Endodermal cell (in vitro differentiated cells): ENCODE measurements at regions not wholly inside any gene's neighbourhood (a gene's known extent, or its start where the extent isn't known, plus 50 kb on each side); places are given as distances from the start of the nearest gene placed in this dataset.

Experiments
- DNase-seq: peaks from one replicate; pipeline ENCODE4 v3.0.0-alpha.2; 2017
- H3K27ac ChIP-seq: 2 replicates; pipeline ENCODE4 v1.5.1; 2013; ENCODE audit warnings: mild to moderate bottlenecking, low read depth, low read length, moderate library complexity
- H3K27me3 ChIP-seq: 2 replicates; pipeline ENCODE4 v1.6.1; 2013; ENCODE audit warnings: mild to moderate bottlenecking, low read length, moderate library complexity; ENCODE audit not compliant: insufficient read depth, control insufficient read depth, poor library complexity, severe bottlenecking
- H3K36me3 ChIP-seq: 2 replicates; pipeline ENCODE4 v1.7.0; 2013; ENCODE audit warnings: mild to moderate bottlenecking, low read length, moderate library complexity; ENCODE audit not compliant: control insufficient read depth, insufficient read depth
- H3K4me1 ChIP-seq: one replicate; pipeline ENCODE4 v1.7.0; 2013; ENCODE audit warnings: low read length; ENCODE audit not compliant: control insufficient read depth, insufficient read depth
- H3K4me3 ChIP-seq: 2 replicates; pipeline ENCODE4 v1.5.1; 2013; ENCODE audit warnings: mild to moderate bottlenecking, low read length, moderate library complexity
- H3K9ac ChIP-seq: 2 replicates; pipeline ENCODE4 v1.6.1; 2013; ENCODE audit warnings: mild to moderate bottlenecking, low read length, moderate library complexity; ENCODE audit not compliant: poor library complexity, severe bottlenecking; ENCODE audit errors: extremely low read depth
- H3K9me3 ChIP-seq: 2 replicates; pipeline ENCODE4 v1.6.1; 2013; ENCODE audit warnings: mild to moderate bottlenecking, low read length, moderate library complexity; ENCODE audit not compliant: control insufficient read depth
- H3K27ac Mint-ChIP-seq: 2 replicates; pipeline ENCODE4 v1.8.0; 2020; ENCODE audit warnings: mixed read lengths
- H3K27me3 Mint-ChIP-seq: 2 replicates; pipeline ENCODE4 v1.8.0; 2021; ENCODE audit warnings: mild to moderate bottlenecking, mixed read lengths; ENCODE audit not compliant: insufficient read depth
- H3K36me3 Mint-ChIP-seq: 2 replicates; pipeline ENCODE4 v1.8.0; 2020; ENCODE audit warnings: low read depth, mixed read lengths
- H3K4me1 Mint-ChIP-seq: 2 replicates; pipeline ENCODE4 v1.8.0; 2020; ENCODE audit warnings: mixed read lengths
- H3K4me3 Mint-ChIP-seq: 2 replicates; pipeline ENCODE4 v1.8.0; 2020; ENCODE audit warnings: mild to moderate bottlenecking, moderate library complexity, mixed read lengths
- H3K9me3 Mint-ChIP-seq: 2 replicates; pipeline ENCODE4 v1.8.0; 2020; ENCODE audit warnings: mild to moderate bottlenecking, mixed read lengths
- WGBS, 2 experiments: methylation state at CpG; one replicate each; pipeline versions ENCODE4 v1.1.5 to v1.1.7; 2013; ENCODE audit warnings: missing lambda C conversion rate in 2 of 2, mixed read lengths in 1 of 2; ENCODE audit not compliant: insufficient coverage in 1 of 2, insufficient read length in 1 of 2; 5-methylcytosine and 5-hydroxymethylcytosine counted together
- TF ChIP-seq, protein P1 (sequence below): fragments of 200-600 bp; sonication (generic); conservative IDR thresholded peaks from 2 replicates; pipeline ENCODE4 v1.5.0; 2021; ENCODE audit warnings: antibody characterized with exemption, mild to moderate bottlenecking

DNA sequence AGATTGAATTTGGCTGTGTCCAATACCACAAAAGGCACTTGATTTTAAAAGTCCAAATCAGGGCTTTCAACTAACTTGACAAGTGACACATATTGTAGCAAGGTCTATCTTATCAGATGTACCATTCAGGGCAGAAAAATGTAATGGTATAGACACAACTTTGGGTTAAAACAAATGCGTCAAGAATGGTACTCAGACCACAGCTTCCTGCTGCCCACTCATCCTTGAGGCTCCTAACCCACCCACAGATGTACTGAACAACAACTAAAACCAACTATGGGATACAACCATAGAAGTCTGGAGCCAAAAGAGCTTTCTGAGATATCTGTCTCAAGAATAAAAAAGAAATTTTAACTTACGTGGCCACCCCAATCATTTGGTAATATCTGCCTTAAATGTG lies 105.2 kb downstream of the RBM43 start:
- WGBS, 2 experiments, result 81% methylated on average over 2 of the region's 2 CpGs; no CpG with 5 or more reads in 1 of the 2 experiments
- Histone ChIP-seq H3K9me3 (no peaks in the 10 kb centered on the region), H3K4me1 (no peaks in the 10 kb centered on the region), H3K9ac (no peak overlapping the region), H3K27me3 (no peaks in the 10 kb centered on the region), H3K36me3 (no peaks in the 10 kb centered on the region), H3K4me3 (no peak overlapping the region), H3K27ac (no peak overlapping the region)
- no peak overlapping the region for H3K4me3 Mint-ChIP-seq
- TF ChIP-seq, protein P1, sequence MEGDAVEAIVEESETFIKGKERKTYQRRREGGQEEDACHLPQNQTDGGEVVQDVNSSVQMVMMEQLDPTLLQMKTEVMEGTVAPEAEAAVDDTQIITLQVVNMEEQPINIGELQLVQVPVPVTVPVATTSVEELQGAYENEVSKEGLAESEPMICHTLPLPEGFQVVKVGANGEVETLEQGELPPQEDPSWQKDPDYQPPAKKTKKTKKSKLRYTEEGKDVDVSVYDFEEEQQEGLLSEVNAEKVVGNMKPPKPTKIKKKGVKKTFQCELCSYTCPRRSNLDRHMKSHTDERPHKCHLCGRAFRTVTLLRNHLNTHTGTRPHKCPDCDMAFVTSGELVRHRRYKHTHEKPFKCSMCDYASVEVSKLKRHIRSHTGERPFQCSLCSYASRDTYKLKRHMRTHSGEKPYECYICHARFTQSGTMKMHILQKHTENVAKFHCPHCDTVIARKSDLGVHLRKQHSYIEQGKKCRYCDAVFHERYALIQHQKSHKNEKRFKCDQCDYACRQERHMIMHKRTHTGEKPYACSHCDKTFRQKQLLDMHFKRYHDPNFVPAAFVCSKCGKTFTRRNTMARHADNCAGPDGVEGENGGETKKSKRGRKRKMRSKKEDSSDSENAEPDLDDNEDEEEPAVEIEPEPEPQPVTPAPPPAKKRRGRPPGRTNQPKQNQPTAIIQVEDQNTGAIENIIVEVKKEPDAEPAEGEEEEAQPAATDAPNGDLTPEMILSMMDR, result no peak
- no peaks in the 10 kb centered on the region for H3K27me3 Mint-ChIP-seq
- H3K9me3 Mint-ChIP-seq, result no peaks in the 10 kb centered on the region
- DNase-seq, result no peak
- H3K27ac Mint-ChIP-seq, result no peak overlapping the region
- no peaks in the 10 kb centered on the region for H3K36me3 Mint-ChIP-seq
- H3K4me1 Mint-ChIP-seq, result peaks cover 2% of the 10 kb centered on the region

DNA sequence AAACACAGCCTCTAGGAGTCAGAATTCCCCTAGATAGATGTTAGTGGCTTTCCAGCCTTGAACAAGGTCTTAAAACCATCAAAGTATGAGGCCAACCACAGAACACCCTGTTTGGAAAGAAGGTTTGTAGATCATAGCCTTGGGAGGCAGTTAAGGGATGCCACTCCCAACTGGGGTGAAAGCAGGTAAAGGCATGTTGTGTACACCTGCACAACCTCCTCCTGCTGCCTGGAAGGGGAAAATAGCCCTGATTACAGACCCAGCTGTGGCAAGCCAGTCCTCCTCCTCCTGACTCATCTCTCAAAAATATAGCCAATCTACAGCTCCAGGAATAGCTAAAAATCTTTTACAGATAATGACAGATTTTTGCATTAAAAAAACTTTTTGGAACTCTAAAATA lies 108.1 kb downstream of the RBM43 start:
- Mint-ChIP-seq H3K27ac (no peak overlapping the region), H3K27me3 (no peaks in the 10 kb centered on the region), H3K4me3 (no peak overlapping the region), H3K36me3 (no peaks in the 10 kb centered on the region), H3K9me3 (no peaks in the 10 kb centered on the region), H3K4me1 (no peaks in the 10 kb centered on the region)
- no peaks in the 10 kb centered on the region for H3K27me3 ChIP-seq
- no peaks in the 10 kb centered on the region for H3K36me3 ChIP-seq
- DNase-seq, result no peak
- H3K4me1 ChIP-seq, result no peaks in the 10 kb centered on the region
- no peak overlapping the region for H3K9ac ChIP-seq
- H3K27ac ChIP-seq, result no peak overlapping the region
- no peak overlapping the region for H3K4me3 ChIP-seq
- H3K9me3 ChIP-seq, result no peaks in the 10 kb centered on the region
- TF ChIP-seq, protein P1, result no peak

DNA sequence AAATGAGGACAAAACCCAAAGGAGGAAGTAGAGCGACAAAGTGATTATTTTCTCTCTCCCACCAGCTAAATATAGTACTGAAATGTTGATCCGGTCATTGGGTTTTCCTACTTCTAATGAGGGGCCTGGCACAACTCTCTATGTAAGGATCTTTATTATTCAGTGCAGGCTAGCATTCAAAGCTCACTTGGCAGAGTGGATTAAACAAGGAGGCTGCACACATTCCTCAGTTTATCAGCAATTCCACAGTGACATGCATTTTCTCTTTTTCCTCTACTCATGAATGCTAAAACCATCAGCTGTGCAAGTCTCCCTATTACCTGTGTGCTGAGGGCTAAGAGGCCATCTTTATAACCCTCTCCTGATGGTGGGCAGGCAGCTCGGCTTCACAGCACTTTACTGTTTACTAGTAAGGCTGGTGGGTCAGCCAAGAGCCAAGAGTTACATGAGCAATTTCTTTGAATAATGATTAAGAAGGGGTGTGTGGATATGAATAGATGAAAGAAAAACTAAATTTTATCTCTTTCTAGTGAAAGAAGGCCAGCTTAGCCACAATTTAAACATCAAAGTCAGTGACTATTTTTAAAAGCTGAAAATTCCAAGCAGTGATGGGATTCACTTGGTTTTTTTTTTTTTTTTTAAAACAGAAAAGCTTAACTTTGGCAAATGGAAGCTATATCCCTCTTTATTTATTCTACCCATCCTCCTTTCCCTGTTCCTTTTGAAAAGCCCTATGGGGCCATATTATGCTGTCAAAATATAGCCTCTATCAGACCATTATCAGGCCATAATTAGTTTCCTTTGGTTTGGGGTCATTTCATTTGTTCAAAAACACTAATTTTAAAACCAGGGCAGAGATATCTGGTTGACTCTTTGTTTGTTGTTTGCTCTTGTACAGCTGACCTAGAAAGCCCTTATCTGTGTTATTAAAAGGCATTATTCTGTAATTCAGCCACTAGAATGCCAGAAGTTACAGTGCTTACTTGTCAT lies 111.0 kb downstream of the RBM43 start:
- H3K4me1 Mint-ChIP-seq, result no peaks in the 10 kb centered on the region
- WGBS, 2 experiments, result 50 to 62% methylated on average over 2 to 3 of the region's 3 CpGs
- H3K36me3 Mint-ChIP-seq, result no peaks in the 10 kb centered on the region
- no peaks in the 10 kb centered on the region for H3K9me3 Mint-ChIP-seq
- DNase-seq, result no peak
- no peak overlapping the region for H3K27ac Mint-ChIP-seq
- TF ChIP-seq, protein P1, result no peak
- no peak overlapping the region for H3K9ac ChIP-seq
- no peaks in the 10 kb centered on the region for H3K9me3 ChIP-seq
- no peaks in the 10 kb centered on the region for H3K27me3 ChIP-seq
- no peak overlapping the region for H3K4me3 ChIP-seq
- H3K27ac ChIP-seq, result no peak overlapping the region
- H3K27me3 Mint-ChIP-seq, result no peaks in the 10 kb centered on the region
- H3K4me1 ChIP-seq, result no peaks in the 10 kb centered on the region
- H3K4me3 Mint-ChIP-seq, result no peak overlapping the region
- H3K36me3 ChIP-seq, result no peaks in the 10 kb centered on the region
